ENCODE measurements at regions not wholly inside any gene's neighbourhood (a gene's known extent, or its start where the extent isn't known, plus 50 kb on each side); places are given as distances from the start of the nearest gene placed in this dataset.

GRCh38 chr1:184821658-184822057, 67.0 kb upstream of the EDEM3 start:
- Histone ChIP-seq H3K4me3 (ENCODE audit: extremely low read depth in 1 of 4, insufficient read depth in 2 of 4, low read depth in 3 of 4, low read length in 4 of 4) (no peak overlapping the region), H4K8ac (ENCODE audit: extremely low read depth, insufficient read depth, low read length) (no peak overlapping the region), H3K56ac (replicated peaks; ENCODE audit: insufficient read length, low read depth, low read length) (no peak overlapping the region), H2AFZ (ENCODE audit: low read length) (no peak overlapping the region), H2BK12ac (ENCODE audit: low read depth, low read length) (no peak overlapping the region), H3K27me3 (replicated peaks in 1 of 4; ENCODE audit: control insufficient read depth in 3 of 4, extremely low read depth in 1 of 4, insufficient read depth in 3 of 4, low read length in 3 of 4) (no peaks in the 10 kb centered on the region), H4K5ac (ENCODE audit: insufficient read length, low read depth, low read length) (no peak overlapping the region), H3K4me2 (ENCODE audit: insufficient read depth in 1 of 2, low read depth in 2 of 2, low read length in 2 of 2) (no peak overlapping the region), H2BK5ac (ENCODE audit: low read depth, low read length) (no peak overlapping the region), H3K4me1 (replicated peaks in 1 of 4; ENCODE audit: control insufficient read depth in 3 of 4, insufficient read depth in 4 of 4, low read length in 3 of 4) (no peaks in the 10 kb centered on the region), H3K4ac (replicated peaks; ENCODE audit: insufficient read length, low read depth, low read length) (no peak overlapping the region), H3K23me2 (ENCODE audit: low read depth, low read length) (no peaks in the 10 kb centered on the region; the same call in 1 of the 2 replicates), H3K36me3 (ENCODE audit: control insufficient read depth in 2 of 4, insufficient read depth in 4 of 4, low read length in 3 of 4) (peaks cover 0 to 30% (median 0%) of the 10 kb centered on the region in 4 experiments; a peak in 2 of 8 replicates), H3K9ac (replicated peaks in 1 of 4; ENCODE audit: extremely low read depth in 1 of 4, low read depth in 3 of 4, low read length in 3 of 4) (no peak overlapping the region), H3K18ac (ENCODE audit: extremely low read depth, low read length) (no peak overlapping the region), H3K14ac (ENCODE audit: insufficient read length) (no peak overlapping the region), H4K91ac (replicated peaks; ENCODE audit: insufficient read length, low read length) (no peak overlapping the region), H2BK120ac (replicated peaks; ENCODE audit: low read depth, low read length) (no peak overlapping the region), H2AK5ac (ENCODE audit: low read depth, low read length) (no peak overlapping the region), H3K79me2 (ENCODE audit: control insufficient read depth in 1 of 2, insufficient read depth in 2 of 2, low read length in 2 of 2) (no peaks in the 10 kb centered on the region), H2BK20ac (ENCODE audit: low read length) (no peak overlapping the region), H3K79me1 (ENCODE audit: low read depth, low read length) (no peaks in the 10 kb centered on the region), H3K23ac (ENCODE audit: insufficient read length) (no peak overlapping the region), H3K9me3 (ENCODE audit: insufficient read depth in 2 of 2, low read depth in 1 of 2, low read length in 1 of 2) (peaks cover 0 to 2% of the 10 kb centered on the region in 2 experiments; a peak in 1 of 4 replicates), H4K20me1 (replicated peaks in 1 of 2; ENCODE audit: control insufficient read depth in 1 of 2, insufficient read depth in 2 of 2, low read length in 2 of 2) (no peaks in the 10 kb centered on the region), H2BK15ac (ENCODE audit: low read length) (no peak overlapping the region), H3K27ac (ENCODE audit: low read depth, low read length) (no peak overlapping the region)
- FAIRE-seq, result no peak
- no peak for TF ChIP-seq ZNF274 (IDR thresholded peaks at IDR 0.05; ENCODE audit: borderline replicate concordance, extremely low read depth, low read length)
- no peak for TF ChIP-seq PHF8 (conservative IDR thresholded peaks at IDR 0.05; ENCODE audit: low read depth, low read length)
- no peak for TF ChIP-seq HDAC6 (IDR thresholded peaks at IDR 0.05; ENCODE audit: low read depth, low read length)
- no peak for TF ChIP-seq BCL11A (IDR thresholded peaks at IDR 0.05; ENCODE audit: low read depth in 2 of 2, low read length in 2 of 2)
- POLR2A ChIA-PET (ENCODE audit: partially characterized antibody), result no interaction called here
- DNase-seq (ENCODE audit: low read depth in 1 of 2, low spot score in 2 of 2), result no peak
- CTCF ChIA-PET (ENCODE audit: partially characterized antibody), result interaction anchor here (0.9 to 1.9 kb wide), 3 partner anchors 14 to 151 kb away, joined by 3 to 8 read pairs (median 6); no protein-coding TSS in a partner anchor
- WGBS, 2 experiments (ENCODE audit: extremely low coverage in 1 of 2, insufficient coverage in 1 of 2, insufficient read length in 1 of 2, insufficient replicate concordance in 2 of 2, low coverage in 1 of 2, low lambda C conversion rate in 2 of 2, missing lambda C conversion rate in 1 of 2), result 93% methylated on average over 4 of the region's 4 CpGs; no CpG with 5 or more reads in 1 of the 2 experiments
